ENCODE measurements at regions not wholly inside any gene's neighbourhood (a gene's known extent, or its start where the extent isn't known, plus 50 kb on each side); places are given as distances from the start of the nearest gene placed in this dataset.

DNA sequence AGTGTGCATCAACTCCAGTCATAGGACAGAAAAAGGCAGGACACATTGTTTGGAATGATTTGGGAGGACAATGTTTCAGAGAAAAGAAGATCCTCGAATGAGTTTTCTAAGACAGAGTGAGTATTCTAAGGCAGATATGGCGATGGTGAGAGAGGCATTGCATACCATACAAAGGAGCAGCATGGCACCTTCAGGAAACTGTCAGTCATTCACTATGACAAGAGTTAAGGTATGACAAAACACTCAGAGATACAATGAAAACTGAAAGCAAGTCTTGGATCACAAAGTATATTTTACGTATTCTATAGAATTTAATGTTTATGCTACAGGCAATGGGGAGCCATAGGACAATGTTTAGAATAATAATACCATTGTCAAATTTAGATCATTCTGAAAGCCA is 337.4 kb upstream of the LYPLAL1 start (continued):
- TF ChIP-seq FOXJ3 (CRISPR knock-in tag; IDR thresholded peaks at IDR 0.05), result no peak
- no peak for TF ChIP-seq ZFP30 (CRISPR knock-in tag; IDR thresholded peaks at IDR 0.05; ENCODE audit: borderline replicate concordance)
- no peak for TF ChIP-seq FOXM1 (IDR thresholded peaks at IDR 0.05; ENCODE audit: low read depth)
- TF ChIP-seq FOXM1 (CRISPR knock-in tag; IDR thresholded peaks at IDR 0.05; ENCODE audit: low read depth), result no peak
- no peak for TF ChIP-seq POLR2A (conservative IDR thresholded peaks at IDR 0.05)
- TF ChIP-seq ZC3H11A (IDR thresholded peaks at IDR 0.05; ENCODE audit: low read depth, low read length), result no peak
- TF ChIP-seq, protein P1, sequence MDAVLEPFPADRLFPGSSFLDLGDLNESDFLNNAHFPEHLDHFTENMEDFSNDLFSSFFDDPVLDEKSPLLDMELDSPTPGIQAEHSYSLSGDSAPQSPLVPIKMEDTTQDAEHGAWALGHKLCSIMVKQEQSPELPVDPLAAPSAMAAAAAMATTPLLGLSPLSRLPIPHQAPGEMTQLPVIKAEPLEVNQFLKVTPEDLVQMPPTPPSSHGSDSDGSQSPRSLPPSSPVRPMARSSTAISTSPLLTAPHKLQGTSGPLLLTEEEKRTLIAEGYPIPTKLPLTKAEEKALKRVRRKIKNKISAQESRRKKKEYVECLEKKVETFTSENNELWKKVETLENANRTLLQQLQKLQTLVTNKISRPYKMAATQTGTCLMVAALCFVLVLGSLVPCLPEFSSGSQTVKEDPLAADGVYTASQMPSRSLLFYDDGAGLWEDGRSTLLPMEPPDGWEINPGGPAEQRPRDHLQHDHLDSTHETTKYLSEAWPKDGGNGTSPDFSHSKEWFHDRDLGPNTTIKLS (IDR thresholded peaks at IDR 0.05; ENCODE audit: borderline replicate concordance, low read depth), result no peak
- TF ChIP-seq ZNF830 (CRISPR knock-in tag; IDR thresholded peaks at IDR 0.05), result no peak
- no peak for TF ChIP-seq HDAC1 (IDR thresholded peaks at IDR 0.05)
- no peak for TF ChIP-seq KLF16 (IDR thresholded peaks at IDR 0.05)

DNA sequence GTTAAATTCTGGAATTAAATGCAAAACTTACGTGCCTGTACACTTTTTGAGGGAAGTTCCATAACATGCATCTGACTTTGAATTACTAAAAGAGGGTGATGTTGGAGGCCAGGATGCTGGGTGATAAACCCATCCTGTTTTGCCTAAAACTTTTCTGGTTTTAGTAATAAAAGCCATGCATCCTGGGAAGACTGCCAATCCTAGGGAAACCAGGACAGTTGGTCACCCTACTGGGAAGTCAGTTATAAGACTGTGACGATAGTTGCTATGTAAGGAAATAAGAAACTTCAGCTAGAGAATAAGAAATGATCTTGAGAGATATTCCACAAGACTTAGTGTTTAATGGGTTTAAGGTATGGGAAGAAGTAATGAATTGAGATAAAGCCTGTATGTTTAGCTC is 336.6 kb upstream of the LYPLAL1 start:
- BruUV-seq (replicated peaks), result no TSS peak
- Histone ChIP-seq H3K4me1 (replicated peaks in 1 of 2; ENCODE audit: control insufficient read depth in 2 of 2, insufficient read depth in 2 of 2, low read length in 2 of 2) (no peaks in the 10 kb centered on the region), H3K9ac (ENCODE audit: insufficient read depth in 1 of 2, low read depth in 2 of 2, low read length in 2 of 2) (no peak overlapping the region), H3K9me3 (replicated peaks; ENCODE audit: control insufficient read depth, insufficient read depth, low read depth, low read length) (no peaks in the 10 kb centered on the region), H3K36me3 (ENCODE audit: control insufficient read depth, insufficient read depth, low read length) (no peaks in the 10 kb centered on the region), H3K9me1 (ENCODE audit: control insufficient read depth, insufficient read depth, low read length) (no peaks in the 10 kb centered on the region), H3K27me3 (ENCODE audit: control insufficient read depth in 2 of 2, insufficient read depth in 2 of 2, low read length in 2 of 2) (no peaks in the 10 kb centered on the region), H3K79me2 (ENCODE audit: control insufficient read depth, insufficient read depth, low read length) (no peaks in the 10 kb centered on the region), H4K20me1 (replicated peaks; ENCODE audit: control insufficient read depth, insufficient read depth, low read length) (no peaks in the 10 kb centered on the region), H2AFZ (ENCODE audit: low read depth, low read length) (no peak overlapping the region), H3K4me3 (no peak overlapping the region), H3K27ac (ENCODE audit: extremely low read depth, low read depth, low read length) (no peak overlapping the region), H3K4me2 (ENCODE audit: insufficient read depth, low read length) (no peak overlapping the region)
- TF ChIP-seq JUND (IDR thresholded peaks at IDR 0.05; ENCODE audit: borderline replicate concordance, low read depth, low read length), result no peak
- no peak for TF ChIP-seq JUND (tag; IDR thresholded peaks at IDR 0.05; ENCODE audit: borderline replicate concordance, low read depth, low read length)
- TF ChIP-seq NCOA6 (IDR thresholded peaks at IDR 0.05), result no peak
- no peak for TF ChIP-seq ZNF77 (CRISPR knock-in tag; IDR thresholded peaks at IDR 0.05)
- no peak for TF ChIP-seq RBM22 (IDR thresholded peaks at IDR 0.05; ENCODE audit: low read depth, low read length, poor library complexity, severe bottlenecking)
- TF ChIP-seq GATAD2A (IDR thresholded peaks at IDR 0.05), result no peak
- no peak for TF ChIP-seq NR1H2 (CRISPR knock-in tag; IDR thresholded peaks at IDR 0.05)
- TF ChIP-seq TEAD1 (CRISPR knock-in tag; IDR thresholded peaks at IDR 0.05), result no peak
- TF ChIP-seq MCM5 (IDR thresholded peaks at IDR 0.05; ENCODE audit: low read depth), result no peak
- no peak for TF ChIP-seq ZNF589 (CRISPR knock-in tag; IDR thresholded peaks at IDR 0.05; ENCODE audit: low read depth)
- TF ChIP-seq ZNF717 (CRISPR knock-in tag; IDR thresholded peaks at IDR 0.05), result no peak
- TF ChIP-seq, protein P2, sequence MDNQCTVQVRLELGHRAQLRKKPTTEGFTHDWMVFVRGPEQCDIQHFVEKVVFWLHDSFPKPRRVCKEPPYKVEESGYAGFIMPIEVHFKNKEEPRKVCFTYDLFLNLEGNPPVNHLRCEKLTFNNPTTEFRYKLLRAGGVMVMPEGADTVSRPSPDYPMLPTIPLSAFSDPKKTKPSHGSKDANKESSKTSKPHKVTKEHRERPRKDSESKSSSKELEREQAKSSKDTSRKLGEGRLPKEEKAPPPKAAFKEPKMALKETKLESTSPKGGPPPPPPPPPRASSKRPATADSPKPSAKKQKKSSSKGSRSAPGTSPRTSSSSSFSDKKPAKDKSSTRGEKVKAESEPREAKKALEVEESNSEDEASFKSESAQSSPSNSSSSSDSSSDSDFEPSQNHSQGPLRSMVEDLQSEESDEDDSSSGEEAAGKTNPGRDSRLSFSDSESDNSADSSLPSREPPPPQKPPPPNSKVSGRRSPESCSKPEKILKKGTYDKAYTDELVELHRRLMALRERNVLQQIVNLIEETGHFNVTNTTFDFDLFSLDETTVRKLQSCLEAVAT (IDR thresholded peaks at IDR 0.05), result no peak
- no peak for TF ChIP-seq MCM3 (IDR thresholded peaks at IDR 0.05)
- ChIA-PET POLR2A (no interaction called here), CTCF (ENCODE audit: low intra/inter-chr PET ratio) (no interaction called here)
- ATAC-seq (no peak), FAIRE-seq (no peak), DNase-seq (ENCODE audit: extremely low read depth in 1 of 4, low spot score in 3 of 4) (no peak)
- in situ Hi-C loops (cut with MboI), result no loop called here
- 0% methylated on average over 2 of the region's 2 CpGs for WGBS (ENCODE audit: insufficient coverage, low coverage, missing lambda C conversion rate)
- intact Hi-C loops (cut with micrococcal nuclease), result no loop called here
